Activated CD4-positive, alpha-beta T cell treated with anti-CD3 and anti-CD28 coated beads, Interleukin-2, amount 50 U/mL, for 16 hours (primary cell): ENCODE measurements at regions not wholly inside any gene's neighbourhood (a gene's known extent, or its start where the extent isn't known, plus 50 kb on each side); places are given as distances from the start of the nearest gene placed in this dataset.

Source experiments
- DNase-seq: peaks from one replicate; pipeline ENCODE4 v3.0.0-alpha.2; 2020

DNA sequence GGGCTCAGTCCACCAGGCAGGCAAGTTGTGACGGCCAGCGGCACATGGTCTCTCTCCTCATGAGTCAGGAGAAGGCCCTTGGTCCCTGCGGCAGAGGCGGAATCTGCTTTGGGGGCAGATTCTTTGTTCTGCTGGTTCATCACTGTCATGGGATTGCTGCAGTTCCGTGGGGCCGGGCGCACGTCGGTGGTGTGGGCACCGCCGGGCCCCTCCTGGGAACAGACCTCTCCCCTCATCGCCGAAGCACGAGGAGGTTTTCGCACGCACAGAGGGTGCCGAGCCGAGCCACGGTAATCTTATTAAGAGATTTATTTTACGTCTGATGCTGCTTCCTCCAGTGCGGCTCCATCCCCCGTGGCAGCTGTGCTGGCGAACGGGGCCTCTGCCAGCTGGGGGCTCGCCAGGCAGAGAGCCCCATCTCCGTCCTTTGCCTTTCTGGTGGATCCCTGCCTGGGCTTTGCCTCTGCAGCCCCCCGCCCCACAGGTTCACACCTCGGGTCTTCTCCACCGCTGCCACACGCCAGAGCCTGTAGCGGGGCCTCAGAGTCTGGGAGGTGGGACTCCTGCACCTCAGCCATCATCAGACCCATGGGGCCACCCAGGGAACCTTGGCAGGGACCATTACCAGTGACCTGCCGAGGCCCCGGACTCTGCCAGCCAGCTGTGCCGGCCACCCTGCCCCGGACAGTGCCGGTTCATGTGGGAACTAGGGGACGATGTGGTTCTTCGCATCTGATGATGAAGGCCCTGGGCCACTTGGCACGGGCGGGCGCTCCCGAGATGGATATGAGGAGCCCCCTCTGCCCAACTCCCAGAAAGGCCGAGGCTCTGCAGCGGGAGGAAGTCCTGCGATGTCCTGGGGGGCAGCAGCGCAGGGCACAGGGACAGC, 86.7 kb upstream of the NKX1-1 start:
- DNase-seq, result no peak

DNA sequence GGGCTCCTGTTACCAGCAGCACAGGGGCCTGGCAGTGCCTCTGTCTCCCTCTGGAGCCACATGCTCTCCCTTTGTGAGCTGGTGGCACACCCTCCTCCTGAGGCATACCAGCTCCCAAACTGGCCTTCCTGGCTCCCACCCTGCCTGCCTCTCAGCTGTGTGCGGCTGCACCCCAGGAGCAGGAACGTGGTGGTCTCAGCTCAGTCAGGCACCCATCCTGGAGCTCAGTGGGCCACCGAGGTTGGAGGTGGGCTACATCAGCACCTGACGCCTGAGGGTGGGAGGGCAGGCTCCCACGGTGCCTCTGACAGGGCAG, 85.9 kb upstream of the NKX1-1 start:
- DNase-seq, result no peak

- DNase-seq, result no peak
Measured at GRCh38 chr4:1491328-1492141, 85.3 kb upstream of the NKX1-1 start.

DNA sequence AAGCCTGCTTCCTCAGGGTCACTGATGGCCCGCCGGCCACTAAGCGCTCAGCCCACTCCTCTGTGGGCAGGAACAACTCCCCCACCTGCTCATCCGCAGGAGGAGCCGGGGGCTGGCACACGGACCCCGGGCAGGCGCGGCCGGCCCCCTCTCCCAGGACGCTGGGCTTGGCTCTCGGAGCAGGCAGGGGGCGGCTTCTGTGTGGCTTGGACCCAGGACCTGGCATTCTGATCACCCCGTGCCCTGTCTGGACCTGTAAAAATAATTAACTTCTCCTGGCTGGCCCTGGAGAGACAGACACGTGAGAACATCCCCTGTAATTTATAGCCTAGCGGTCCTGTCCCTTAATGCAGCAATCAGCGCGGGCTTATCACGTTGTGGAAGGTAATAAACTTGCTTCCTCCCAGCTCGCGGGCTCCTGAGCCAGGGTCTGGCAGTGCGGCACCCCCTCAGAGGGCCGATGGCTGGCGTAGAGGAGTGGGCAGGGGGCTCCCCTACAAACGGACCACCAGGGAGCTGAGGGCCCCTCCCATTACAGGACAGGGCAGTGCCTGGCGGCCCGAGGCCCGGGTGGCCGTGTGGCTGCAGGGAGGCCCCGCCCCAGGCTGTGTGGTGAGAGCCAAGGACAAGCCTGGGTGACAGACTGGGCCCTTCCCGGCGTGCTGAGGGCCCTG, 84.5 kb upstream of the NKX1-1 start:
- no peak for DNase-seq

DNA sequence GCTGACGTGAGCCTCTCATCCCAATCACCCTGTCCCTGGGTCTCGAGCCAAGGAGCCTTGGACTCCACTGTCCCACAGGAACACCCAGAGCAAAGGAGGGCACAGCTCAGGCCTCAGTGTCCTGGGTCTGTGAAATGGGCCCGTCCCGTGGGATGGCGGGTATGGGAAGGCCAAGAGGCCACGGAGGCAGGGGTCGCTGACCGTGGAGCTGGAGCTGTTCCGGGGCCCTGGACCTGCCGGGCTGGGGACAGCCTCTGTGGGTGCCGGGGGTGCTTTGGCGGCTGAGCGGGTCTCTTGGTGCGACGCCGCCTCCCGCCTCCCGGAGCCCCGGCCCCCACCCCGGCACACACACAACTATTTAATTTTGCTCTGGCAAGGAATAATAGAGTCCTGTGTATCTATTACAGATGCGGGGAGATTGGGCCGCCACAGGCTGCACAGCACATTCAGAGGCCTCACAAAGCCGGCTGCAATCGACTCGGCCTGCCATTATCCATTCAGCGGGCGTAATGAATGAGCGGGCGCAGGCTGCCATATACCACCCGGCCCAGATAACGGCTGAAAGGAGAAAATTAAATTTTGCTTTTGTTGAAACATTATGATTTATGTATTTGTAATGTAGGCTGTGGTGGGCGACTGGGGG, 83.9 kb upstream of the NKX1-1 start:
- no peak for DNase-seq

DNA sequence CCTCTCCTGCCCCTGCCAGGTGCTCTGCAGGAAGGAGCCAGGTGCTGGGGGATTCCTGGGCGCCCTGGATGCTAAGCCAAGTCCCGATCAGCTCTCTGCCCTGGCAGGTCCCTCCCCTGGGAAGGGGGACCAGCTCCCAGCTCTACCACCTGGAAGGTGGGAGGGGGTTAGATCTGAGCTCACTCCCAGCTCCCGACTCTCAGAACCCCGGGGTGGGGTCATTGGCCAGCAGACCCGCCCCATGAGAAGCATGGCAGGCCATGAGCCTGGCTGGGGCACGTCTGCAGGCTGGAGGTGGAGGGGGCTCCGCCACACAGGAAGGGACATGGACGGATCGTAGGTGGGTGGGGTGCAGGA, 83.4 kb upstream of the NKX1-1 start:
- no peak for DNase-seq

DNA sequence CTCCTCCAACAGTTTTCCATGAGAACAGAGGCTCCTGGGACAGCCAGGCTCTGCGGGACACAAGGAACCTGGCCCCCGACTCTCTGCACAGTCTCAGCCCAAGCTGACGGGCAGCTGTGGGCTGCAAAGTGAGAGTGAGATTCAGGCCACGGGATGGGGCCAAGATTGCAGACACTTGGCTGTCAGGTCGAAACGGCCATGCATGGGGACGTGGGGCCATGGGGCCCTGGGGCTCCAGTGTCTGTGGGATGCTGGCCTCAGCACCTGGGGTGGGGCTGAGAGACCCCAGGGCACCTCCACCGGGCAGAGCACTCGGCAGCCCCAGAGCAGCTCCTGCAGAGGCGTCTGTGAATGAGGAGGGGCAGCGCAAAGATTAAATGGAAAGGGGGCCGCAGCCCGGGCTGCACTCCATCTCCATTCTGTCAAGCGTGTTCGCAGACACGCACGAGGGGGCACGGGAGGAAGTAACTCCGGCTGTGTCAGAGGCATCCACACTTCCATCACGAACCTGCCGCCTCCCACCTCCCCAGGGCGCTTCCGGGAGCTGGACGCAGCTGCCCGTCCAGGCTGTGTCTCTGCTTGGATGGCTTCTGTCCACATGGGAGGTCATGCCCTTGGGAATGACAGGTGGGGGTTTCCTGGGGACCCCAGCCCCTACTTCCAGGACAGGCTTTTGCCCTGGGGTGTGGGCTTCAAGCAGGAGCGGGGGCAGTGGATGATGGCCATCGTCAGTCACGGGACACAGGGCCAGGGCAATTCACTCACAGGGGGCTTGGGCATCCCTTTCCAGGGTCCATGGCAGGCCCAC, 82.8 kb upstream of the NKX1-1 start:
- DNase-seq, result no peak

GRCh38 chr4:1488357-1488756, 82.1 kb upstream of the NKX1-1 start:
- DNase-seq, result no peak

- DNase-seq, result no peak
Measured at GRCh38 chr4:1487761-1488160, 81.5 kb upstream of the NKX1-1 start.

GRCh38 chr4:1487106-1487505, 80.9 kb upstream of the NKX1-1 start:
- DNase-seq, result no peak

DNA sequence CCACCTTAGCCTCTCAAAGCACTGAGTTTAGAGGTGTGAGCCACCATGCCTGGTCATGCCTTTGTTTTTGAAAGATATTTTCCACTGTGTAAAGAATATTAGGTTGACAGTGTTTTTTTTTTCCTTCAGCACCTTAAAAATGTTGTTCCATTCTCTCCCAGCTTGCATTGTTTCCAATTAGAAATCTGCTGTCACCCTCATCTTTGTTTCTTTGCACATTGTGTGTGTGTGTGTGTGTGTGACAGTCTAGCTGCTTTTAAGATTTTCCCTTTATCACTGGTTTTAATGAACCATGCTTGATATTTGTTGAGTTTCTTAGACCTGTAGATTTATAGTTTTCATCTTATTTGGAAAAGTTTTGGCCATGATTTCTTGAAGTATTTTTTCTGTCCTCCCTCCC, 79.0 kb upstream of the NKX1-1 start:
- DNase-seq, result no peak

DNA sequence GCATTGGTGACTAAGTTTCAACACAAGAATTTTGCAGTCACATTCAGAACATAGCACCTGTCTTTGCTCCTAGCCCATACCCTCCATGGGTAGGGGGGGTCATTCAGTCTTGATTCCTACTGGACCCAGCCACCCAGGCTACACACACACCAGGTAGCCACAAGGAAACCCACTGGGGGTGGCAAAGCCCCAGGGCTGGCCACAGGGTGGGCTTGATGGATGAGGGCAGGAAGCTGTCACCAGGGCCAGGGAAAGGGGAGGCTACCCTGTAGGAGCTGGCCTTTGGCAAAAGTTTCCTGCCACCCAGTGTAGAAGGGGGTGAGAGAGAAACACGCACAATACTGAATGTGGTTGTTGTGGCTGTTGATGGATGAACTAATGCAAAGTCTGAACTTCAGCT, 74.5 kb upstream of the NKX1-1 start:
- DNase-seq, result no peak

DNA sequence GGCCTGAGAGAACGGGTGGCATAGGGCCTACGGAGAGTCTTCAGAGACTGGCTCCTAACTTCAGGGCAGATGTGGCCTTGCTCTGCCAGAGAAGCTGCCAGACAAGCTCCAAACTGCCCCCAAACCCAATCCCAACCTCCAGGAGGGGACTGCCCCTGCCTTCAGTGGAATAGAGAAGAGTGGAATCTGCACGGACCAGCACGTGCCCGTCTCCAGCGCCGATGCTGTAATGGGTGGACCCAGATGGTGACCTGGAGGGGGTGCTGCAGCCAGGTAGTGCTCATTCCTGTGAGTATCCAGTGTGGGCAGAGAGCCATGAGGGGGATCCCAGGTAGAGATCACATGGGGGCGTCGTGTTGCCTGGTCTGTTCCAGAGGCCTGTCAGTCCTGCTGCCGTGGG, 73.2 kb upstream of the NKX1-1 start:
- no peak for DNase-seq

- no peak for DNase-seq
Measured at GRCh38 chr4:1478766-1479355, 72.6 kb upstream of the NKX1-1 start.

DNA sequence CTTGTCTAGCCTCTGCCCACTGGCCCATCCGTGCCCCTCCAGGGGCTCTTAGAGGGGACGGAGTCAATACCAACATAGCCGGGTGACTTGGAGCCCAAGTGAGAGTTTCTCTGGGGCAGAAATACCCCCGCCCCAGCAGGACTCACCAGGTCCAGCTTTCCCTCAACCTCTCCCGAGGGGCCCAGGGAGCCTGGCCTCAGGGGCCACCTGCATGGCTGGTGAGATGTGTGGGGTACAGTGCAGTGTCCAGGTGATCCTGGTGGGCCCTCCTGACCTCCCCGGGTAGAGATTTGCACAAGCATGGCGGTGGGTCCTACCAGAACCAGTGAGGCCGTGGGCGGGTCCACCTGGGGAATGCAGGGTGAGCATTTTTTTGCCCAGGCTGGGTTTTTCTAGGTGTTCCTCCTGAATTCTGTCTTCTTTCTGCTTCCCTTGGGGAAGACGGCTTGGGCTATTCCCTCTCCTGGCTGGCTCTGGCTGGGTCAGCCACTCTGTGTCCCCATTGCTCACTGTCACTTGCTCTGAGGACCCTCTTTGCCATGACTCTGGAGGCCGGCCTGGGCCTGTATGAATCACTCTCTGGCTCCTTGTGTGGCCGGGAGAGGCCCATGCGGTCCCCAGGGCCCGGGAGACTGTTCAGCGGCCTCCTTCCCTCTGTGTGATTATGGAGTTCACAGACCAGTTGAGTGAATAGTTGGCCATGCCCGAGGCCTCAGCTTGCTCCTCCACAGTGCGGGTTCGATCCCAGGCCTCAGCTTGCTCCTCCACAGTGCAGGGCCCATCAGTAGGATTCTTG, 71.0 kb upstream of the NKX1-1 start:
- DNase-seq, result no peak

- no peak for DNase-seq
Measured at GRCh38 chr4:1476140-1476513, 69.9 kb upstream of the NKX1-1 start.

GRCh38 chr4:1475277-1476139, 69.3 kb upstream of the NKX1-1 start:
- DNase-seq, result no peak

DNA sequence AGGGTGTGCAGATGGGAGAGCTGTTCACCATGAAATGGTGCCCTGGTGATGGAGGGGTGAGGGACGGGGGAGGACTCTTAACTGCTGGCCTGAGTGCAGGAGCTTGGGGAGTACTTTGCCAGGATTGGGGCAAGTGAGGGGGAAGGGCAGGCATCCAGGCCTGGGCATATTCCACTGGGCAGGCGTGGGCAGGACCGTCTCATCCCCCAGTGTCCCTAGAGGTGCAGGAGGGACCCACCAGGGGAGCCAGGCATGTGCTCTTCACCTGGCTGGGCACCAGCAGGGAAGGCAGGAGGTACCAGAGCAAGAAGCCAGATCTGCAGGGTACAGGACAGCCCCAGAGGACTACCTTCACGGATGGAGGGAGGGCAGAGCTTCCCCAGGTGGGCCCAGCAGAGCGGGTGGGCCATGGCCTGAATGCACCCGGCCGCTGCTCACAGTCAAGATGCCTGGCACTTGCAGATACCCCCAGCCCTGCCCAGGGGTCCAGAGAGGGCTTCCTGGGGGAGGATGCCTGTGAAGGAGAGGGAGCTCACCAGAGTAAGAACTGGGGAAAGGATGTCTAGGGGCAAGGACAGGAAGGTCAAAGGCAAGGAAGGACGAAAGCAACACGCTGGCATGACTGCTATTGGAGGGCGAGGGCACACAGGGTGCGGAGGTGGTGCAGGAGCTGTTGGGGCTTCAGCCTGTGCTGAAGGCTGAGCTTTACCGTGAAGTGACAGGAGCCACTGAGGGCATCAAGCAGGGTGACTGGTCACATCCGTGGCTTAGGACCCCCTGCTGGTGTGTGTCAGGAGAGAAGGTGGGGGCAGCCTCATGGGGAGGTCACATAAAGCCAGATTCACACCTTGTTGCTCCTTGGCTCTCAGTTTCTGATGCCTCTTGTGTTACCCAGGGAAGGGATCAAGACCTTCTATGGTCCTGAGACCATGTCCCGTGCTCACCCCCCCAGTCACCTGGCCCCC, 68.2 kb upstream of the NKX1-1 start:
- no peak for DNase-seq

DNA sequence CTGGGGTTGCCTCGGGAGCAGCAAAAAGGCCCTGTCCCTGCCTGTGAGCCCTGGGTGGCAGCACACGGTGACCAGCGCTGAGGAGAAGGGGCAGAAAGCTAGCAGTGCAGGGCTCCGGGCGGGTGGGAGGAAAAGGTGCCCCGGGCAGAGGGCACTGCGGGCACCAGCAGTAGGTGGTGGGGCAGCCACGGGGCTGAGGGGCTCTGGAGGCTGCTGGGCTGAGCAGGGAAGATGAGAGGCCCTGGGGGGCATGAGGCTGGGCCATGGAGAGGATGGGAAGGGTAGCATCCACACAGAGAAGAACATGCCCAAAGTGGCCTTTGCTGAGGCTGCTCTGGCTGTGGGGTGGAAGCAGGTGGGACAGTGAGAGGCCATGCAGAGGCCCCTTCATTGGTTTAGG, 67.5 kb upstream of the NKX1-1 start:
- no peak for DNase-seq
